ENCODE measurements at regions not wholly inside any gene's neighbourhood (a gene's known extent, or its start where the extent isn't known, plus 50 kb on each side); places are given as distances from the start of the nearest gene placed in this dataset.

- DNase-seq, result no peak
These were observed 66.3 kb downstream of the ITM2A start for GRCh38 chrX:79300856-79301255.

GRCh38 chrX:79290596-79290995, 76.5 kb downstream of the ITM2A start:
- DNase-seq, result no peak

GRCh38 chrX:79288733-79289132, 78.4 kb downstream of the ITM2A start:
- DNase-seq, result no peak

- DNase-seq, result no peak
These were observed 79.4 kb downstream of the ITM2A start for GRCh38 chrX:79287724-79288123.

- DNase-seq, result no peak
These were observed 85.4 kb downstream of the ITM2A start for GRCh38 chrX:79281775-79282174.

GRCh38 chrX:79270401-79270800, 96.7 kb downstream of the ITM2A start:
- peak; percentile 66 for DNase-seq

GRCh38 chrX:79268788-79269187, 98.3 kb downstream of the ITM2A start:
- DNase-seq, result no peak

GRCh38 chrX:79266702-79267101, 100.4 kb downstream of the ITM2A start:
- DNase-seq, result no peak

GRCh38 chrX:79263550-79263949, 103.6 kb downstream of the ITM2A start:
- no peak for DNase-seq

GRCh38 chrX:79259073-79259689, 108.0 kb downstream of the ITM2A start:
- DNase-seq, result peak; percentile 22

GRCh38 chrX:79243691-79244090, 99.2 kb downstream of the GPR174 start:
- DNase-seq, result no peak

- no peak for DNase-seq
These were observed 91.4 kb downstream of the GPR174 start for GRCh38 chrX:79235899-79236298.

- DNase-seq, result no peak
These were observed 87.2 kb downstream of the GPR174 start for GRCh38 chrX:79231662-79232061.
